H9 (cell line): ENCODE measurements at regions not wholly inside any gene's neighbourhood (a gene's known extent, or its start where the extent isn't known, plus 50 kb on each side); places are given as distances from the start of the nearest gene placed in this dataset.

Experiments
- DNase-seq: peaks from one replicate; pipeline ENCODE4 v3.0.0-alpha.2; 2017
- H2AFZ ChIP-seq: one replicate; pipeline ENCODE4 v1.6.1; 2013; ENCODE audit warnings: mild to moderate bottlenecking, low read length, control low read depth, moderate library complexity
- H2AK5ac ChIP-seq: 2 replicates; pipeline ENCODE4 v1.6.1; 2013; ENCODE audit warnings: low read length, control low read depth, mixed read lengths; ENCODE audit not compliant: insufficient read length
- H2BK120ac ChIP-seq: one replicate; pipeline ENCODE4 v1.6.1; 2013; ENCODE audit warnings: low read depth, mild to moderate bottlenecking, low read length, control low read depth, inconsistent platforms; ENCODE audit not compliant: poor library complexity, severe bottlenecking
- H2BK12ac ChIP-seq: 2 replicates; pipeline ENCODE4 v1.6.1; 2013; ENCODE audit warnings: low read length, control low read depth, mixed read lengths, low read depth; ENCODE audit not compliant: insufficient read length
- H2BK15ac ChIP-seq: 2 replicates; pipeline ENCODE4 v1.6.1; 2013; ENCODE audit warnings: low read depth, low read length, control low read depth
- H2BK20ac ChIP-seq: one replicate; pipeline ENCODE4 v1.6.1; 2013; ENCODE audit warnings: low read depth, mild to moderate bottlenecking, low read length, control low read depth, inconsistent platforms; ENCODE audit not compliant: poor library complexity, severe bottlenecking
- H2BK5ac ChIP-seq: 2 replicates; pipeline ENCODE4 v1.6.1; 2013; ENCODE audit warnings: low read length, control low read depth, mixed read lengths; ENCODE audit not compliant: insufficient read length
- H3K14ac ChIP-seq: 2 replicates; pipeline ENCODE4 v1.6.1; 2013; ENCODE audit warnings: low read length, control low read depth; ENCODE audit not compliant: insufficient read depth
- H3K18ac ChIP-seq: 2 replicates; pipeline ENCODE4 v1.6.1; 2013; ENCODE audit warnings: low read depth, mild to moderate bottlenecking, mixed read lengths, low read length, control low read depth; ENCODE audit not compliant: insufficient read length
- H3K23ac ChIP-seq: 2 replicates; pipeline ENCODE4 v1.6.1; 2013; ENCODE audit warnings: low read length, control low read depth, mixed read lengths, low read depth; ENCODE audit not compliant: insufficient read length
- H3K23me2 ChIP-seq: 2 replicates; pipeline ENCODE4 v1.6.1; 2013; ENCODE audit warnings: low read depth, mild to moderate bottlenecking, mixed read lengths, low read length, control low read depth; ENCODE audit not compliant: insufficient read length, poor library complexity, severe bottlenecking
- H3K27ac ChIP-seq: 2 replicates; pipeline ENCODE4 v1.5.1; 2013; ENCODE audit warnings: low read length, control low read depth, mixed read lengths, low read depth; ENCODE audit not compliant: insufficient read length
- H3K27me3 ChIP-seq: 2 replicates; pipeline ENCODE4 v1.6.1; 2013; ENCODE audit warnings: low read length, control low read depth, inconsistent platforms; ENCODE audit not compliant: insufficient read depth
- H3K4ac ChIP-seq: 2 replicates; pipeline ENCODE4 v1.6.1; 2013; ENCODE audit warnings: low read depth, mild to moderate bottlenecking, control low read depth, inconsistent platforms, low read length, moderate library complexity
- H3K4me1 ChIP-seq: 2 replicates; pipeline ENCODE4 v1.6.1; 2013; ENCODE audit warnings: low read length, control low read depth, inconsistent platforms; ENCODE audit not compliant: insufficient read depth
- H3K4me2 ChIP-seq: 2 replicates; pipeline ENCODE4 v1.6.1; 2013; ENCODE audit warnings: low read length, control low read depth, mixed read lengths; ENCODE audit not compliant: insufficient read length, insufficient read depth
- H3K56ac ChIP-seq: 2 replicates; pipeline ENCODE4 v1.6.1; 2013; ENCODE audit warnings: low read depth, mild to moderate bottlenecking, mixed read lengths, low read length, control low read depth; ENCODE audit not compliant: insufficient read length
- H3K79me1 ChIP-seq: 2 replicates; pipeline ENCODE4 v1.6.1; 2013; ENCODE audit warnings: low read depth, mild to moderate bottlenecking, moderate library complexity, low read length, control low read depth, inconsistent platforms; ENCODE audit not compliant: insufficient read depth, poor library complexity, severe bottlenecking
- H3K79me2 ChIP-seq: 2 replicates; pipeline ENCODE4 v1.6.1; 2013; ENCODE audit warnings: low read length, control low read depth, inconsistent platforms; ENCODE audit not compliant: insufficient read depth
- H3K9ac ChIP-seq: 2 replicates; pipeline ENCODE4 v1.6.1; 2013; ENCODE audit warnings: low read length, control low read depth, mixed read lengths; ENCODE audit not compliant: insufficient read length; ENCODE audit errors: extremely low read depth
- H3K9me3 ChIP-seq: one replicate; pipeline ENCODE4 v1.6.1; 2013; ENCODE audit warnings: low read depth, low read length, inconsistent platforms; ENCODE audit not compliant: control insufficient read depth
- H3T11ph ChIP-seq: one replicate; pipeline ENCODE4 v1.6.1; 2013; ENCODE audit warnings: mild to moderate bottlenecking, low read length, control low read depth, inconsistent platforms
- H4K20me1 ChIP-seq: one replicate; pipeline ENCODE4 v1.6.1; 2013; ENCODE audit not compliant: control insufficient read depth, insufficient read length, insufficient read depth
- H4K5ac ChIP-seq: 2 replicates; pipeline ENCODE4 v1.6.1; 2013; ENCODE audit warnings: low read depth, mild to moderate bottlenecking, mixed read lengths, low read length, control low read depth; ENCODE audit not compliant: insufficient read length
- H4K8ac ChIP-seq: replicated peaks from 2 replicates; pipeline ENCODE4 v1.6.1; 2013; ENCODE audit warnings: low read length, control low read depth, mixed read lengths, low read depth; ENCODE audit not compliant: insufficient read length
- H4K91ac ChIP-seq: 2 replicates; pipeline ENCODE4 v1.6.1; 2013; ENCODE audit warnings: low read depth, mild to moderate bottlenecking, moderate library complexity, mixed read lengths, low read length, control low read depth; ENCODE audit not compliant: insufficient read length
- H3K27ac Mint-ChIP-seq, 3 experiments: 2 replicates in 2 of 3; 3 replicates in 1 of 3; pipeline ENCODE4 v1.8.0; 2020 to 2021; ENCODE audit warnings: mixed read lengths in 3 of 3, mild to moderate bottlenecking in 1 of 3, moderate library complexity in 1 of 3
- H3K27me3 Mint-ChIP-seq: 2 replicates; pipeline ENCODE4 v1.8.0; 2021; ENCODE audit warnings: low read depth, mild to moderate bottlenecking, moderate library complexity, mixed read lengths
- H3K36me3 Mint-ChIP-seq, 3 experiments: 2 replicates in 2 of 3; 3 replicates in 1 of 3; pipeline ENCODE4 v1.8.0; 2020 to 2021; ENCODE audit warnings: low read depth in 3 of 3, mixed read lengths in 3 of 3; ENCODE audit not compliant: insufficient read depth in 1 of 3
- H3K4me1 Mint-ChIP-seq, 2 experiments: 2 replicates each; pipeline ENCODE4 v1.8.0; 2020; ENCODE audit warnings: mixed read lengths in 2 of 2
- H3K4me3 Mint-ChIP-seq, 2 experiments: 2 replicates in 1 of 2; 3 replicates in 1 of 2; pipeline ENCODE4 v1.8.0; 2020 to 2021; ENCODE audit warnings: mild to moderate bottlenecking in 2 of 2, mixed read lengths in 2 of 2, moderate library complexity in 1 of 2
- H3K9me3 Mint-ChIP-seq, 2 experiments: 2 replicates in 1 of 2; 3 replicates in 1 of 2; pipeline ENCODE4 v1.8.0; 2020; ENCODE audit warnings: mild to moderate bottlenecking in 2 of 2, mixed read lengths in 2 of 2, moderate library complexity in 1 of 2
- WGBS: extraction: QIAGEN DNeasy Blood & Tissue Kit; methylation state at CpG from one replicate; pipeline ENCODE4 v1.1.7; 2013; ENCODE audit warnings: missing lambda C conversion rate, low lambda C conversion rate, mixed read lengths; ENCODE audit not compliant: insufficient read length; ENCODE audit errors: extremely low coverage; 5-methylcytosine and 5-hydroxymethylcytosine counted together
- TF ChIP-seq, protein P1 (sequence below): fragments of 200-600 bp; sonication (generic); conservative IDR thresholded peaks from 3 replicates; pipeline ENCODE4 v1.8.0; 2021; ENCODE audit warnings: antibody characterized with exemption, mild to moderate bottlenecking

DNA sequence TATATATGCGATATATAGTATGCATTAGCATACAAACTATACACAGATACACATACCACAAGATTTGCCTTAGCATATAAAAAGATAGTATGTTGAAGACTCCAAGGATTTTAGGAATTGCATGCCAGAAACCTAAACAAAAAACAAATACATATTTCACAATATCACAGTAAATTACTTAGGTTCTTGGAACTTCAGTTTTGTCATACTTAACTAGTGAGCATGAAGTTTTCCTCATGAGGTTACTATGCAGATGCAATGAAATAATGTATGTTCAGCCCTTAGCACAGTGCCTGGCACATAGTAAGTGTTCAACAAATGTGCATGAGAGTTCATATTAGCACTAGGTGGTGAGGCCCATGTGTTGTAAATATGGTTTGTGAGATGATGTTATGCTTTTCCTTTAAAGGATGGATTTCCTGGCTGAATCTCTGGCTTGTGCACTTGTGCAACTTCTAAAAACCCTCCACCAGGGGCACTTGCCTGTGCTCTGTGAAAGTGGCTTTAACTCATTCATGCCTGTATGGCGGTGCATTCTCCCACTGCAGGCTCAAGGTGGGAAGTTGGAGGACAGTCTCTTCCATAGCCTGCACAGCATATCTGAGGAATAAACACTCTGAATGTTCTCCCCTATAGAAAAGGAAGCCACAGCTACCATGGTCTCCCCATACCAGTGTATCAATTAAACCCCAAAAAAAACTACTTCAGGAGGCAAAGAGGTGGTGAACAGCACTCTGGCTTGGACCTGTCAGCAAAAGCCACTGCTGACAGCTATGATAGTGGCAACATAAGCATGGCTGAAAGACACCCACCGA is 624.1 kb upstream of the CDH4 start:
- no peak overlapping the region for H2BK12ac ChIP-seq
- no peak overlapping the region for H2BK20ac ChIP-seq
- H4K20me1 ChIP-seq: no peaks in the 10 kb centered on the region
- no peak overlapping the region for H3K23ac ChIP-seq
- H3K79me2 ChIP-seq: no peaks in the 10 kb centered on the region
- no peak overlapping the region for H3K4ac ChIP-seq
- H3K27ac ChIP-seq: no peak overlapping the region
- H2AK5ac ChIP-seq: no peak overlapping the region
- Mint-ChIP-seq H3K4me3 (no peak overlapping the region), H3K27me3 (peaks cover 8% of the 10 kb centered on the region), H3K9me3 (no peaks in the 10 kb centered on the region; a peak in 1 of 5 replicates), H3K4me1 (no peaks in the 10 kb centered on the region), H3K36me3 (no peaks in the 10 kb centered on the region; a peak in 1 of 7 replicates), H3K27ac (no peak overlapping the region)
- H3K4me1 ChIP-seq: no peaks in the 10 kb centered on the region
- no peak overlapping the region for H4K91ac ChIP-seq
- TF ChIP-seq, protein P1, sequence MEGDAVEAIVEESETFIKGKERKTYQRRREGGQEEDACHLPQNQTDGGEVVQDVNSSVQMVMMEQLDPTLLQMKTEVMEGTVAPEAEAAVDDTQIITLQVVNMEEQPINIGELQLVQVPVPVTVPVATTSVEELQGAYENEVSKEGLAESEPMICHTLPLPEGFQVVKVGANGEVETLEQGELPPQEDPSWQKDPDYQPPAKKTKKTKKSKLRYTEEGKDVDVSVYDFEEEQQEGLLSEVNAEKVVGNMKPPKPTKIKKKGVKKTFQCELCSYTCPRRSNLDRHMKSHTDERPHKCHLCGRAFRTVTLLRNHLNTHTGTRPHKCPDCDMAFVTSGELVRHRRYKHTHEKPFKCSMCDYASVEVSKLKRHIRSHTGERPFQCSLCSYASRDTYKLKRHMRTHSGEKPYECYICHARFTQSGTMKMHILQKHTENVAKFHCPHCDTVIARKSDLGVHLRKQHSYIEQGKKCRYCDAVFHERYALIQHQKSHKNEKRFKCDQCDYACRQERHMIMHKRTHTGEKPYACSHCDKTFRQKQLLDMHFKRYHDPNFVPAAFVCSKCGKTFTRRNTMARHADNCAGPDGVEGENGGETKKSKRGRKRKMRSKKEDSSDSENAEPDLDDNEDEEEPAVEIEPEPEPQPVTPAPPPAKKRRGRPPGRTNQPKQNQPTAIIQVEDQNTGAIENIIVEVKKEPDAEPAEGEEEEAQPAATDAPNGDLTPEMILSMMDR: peak; percentile 59
- H3K56ac ChIP-seq: no peak overlapping the region
- H3K9me3 ChIP-seq: no peaks in the 10 kb centered on the region
- H3K79me1 ChIP-seq: no peaks in the 10 kb centered on the region
- H2BK5ac ChIP-seq: no peak overlapping the region
- no peak overlapping the region for H3K4me2 ChIP-seq
- no peak for DNase-seq
- H3K23me2 ChIP-seq: no peaks in the 10 kb centered on the region
- H4K5ac ChIP-seq: no peak overlapping the region
- no peaks in the 10 kb centered on the region for H3K27me3 ChIP-seq
- H4K8ac ChIP-seq: no peak overlapping the region
- WGBS: no CpG with 5 or more reads among the region's 3 CpGs
- H3K14ac ChIP-seq: no peak overlapping the region
- no peak overlapping the region for H2BK15ac ChIP-seq
- H3T11ph ChIP-seq: no peak overlapping the region
- H2AFZ ChIP-seq: no peak overlapping the region
- H3K9ac ChIP-seq: no peak overlapping the region
- no peak overlapping the region for H2BK120ac ChIP-seq
- H3K18ac ChIP-seq: no peak overlapping the region
